ENCODE measurements at regions not wholly inside any gene's neighbourhood (a gene's known extent, or its start where the extent isn't known, plus 50 kb on each side); places are given as distances from the start of the nearest gene placed in this dataset.
"Not testable (repeated sequence)": the region's sequence is repeated elsewhere in the genome, so short reads cannot be mapped to it uniquely, and the experiment has no call there.

- H3K4me3 ChIP-seq, H3K27me3 ChIP-seq, H3K27ac ChIP-seq, H3K36me3 ChIP-seq, DNase-seq: not testable (repeated sequence)
- Histone ChIP-seq H3K9me3 (replicated peaks) (peaks cover 21% of the 10 kb centered on the region), H3K4me1 (peaks cover 18% of the 10 kb centered on the region)
Measured at GRCh38 chr9:87028836-87029235, 81.5 kb upstream of the GAS1 start.

GRCh38 chr9:87029905-87030304 is 82.6 kb upstream of the GAS1 start:
- peaks cover 18% of the 10 kb centered on the region for H3K9me3 ChIP-seq (replicated peaks)
- H3K4me3 ChIP-seq, result no peak overlapping the region
- DNase-seq, result no peak
- H3K27me3 ChIP-seq, result no peaks in the 10 kb centered on the region
- H3K27ac ChIP-seq, result no peak overlapping the region
- H3K4me1 ChIP-seq, result peaks cover 24% of the 10 kb centered on the region
- H3K36me3 ChIP-seq, result no peaks in the 10 kb centered on the region

- Histone ChIP-seq H3K4me1 (peaks cover 21% of the 10 kb centered on the region), H3K27ac (peak overlapping the region; percentile 52), H3K36me3 (no peaks in the 10 kb centered on the region), H3K4me3 (no peak overlapping the region), H3K9me3 (replicated peaks) (no peaks in the 10 kb centered on the region), H3K27me3 (no peaks in the 10 kb centered on the region)
- no peak for DNase-seq
Measured at GRCh38 chr9:87034841-87035240, 87.5 kb upstream of the GAS1 start.

DNA sequence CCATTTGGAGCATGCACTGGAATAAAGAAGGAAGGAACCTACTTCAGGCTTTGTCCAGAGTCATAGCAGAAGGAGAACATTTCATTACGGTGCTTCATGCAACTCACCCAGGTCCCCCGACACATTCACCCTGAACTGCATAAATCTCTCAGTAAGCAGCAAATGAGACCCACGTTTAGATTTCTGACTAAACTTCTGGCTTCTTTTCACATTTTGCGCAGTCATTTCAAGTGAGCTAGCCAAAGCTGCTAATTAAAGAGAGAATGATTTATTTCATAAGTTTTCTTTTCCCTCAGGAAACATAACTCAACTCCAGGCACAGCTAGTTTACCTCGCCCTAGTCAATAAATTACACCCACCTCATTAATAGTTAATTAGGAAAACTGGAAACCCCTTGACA is 88.6 kb upstream of the GAS1 start:
- no peak for DNase-seq
- Histone ChIP-seq H3K36me3 (no peaks in the 10 kb centered on the region), H3K9me3 (replicated peaks) (no peaks in the 10 kb centered on the region), H3K27ac (no peak overlapping the region), H3K4me3 (no peak overlapping the region), H3K4me1 (peaks cover 24% of the 10 kb centered on the region), H3K27me3 (no peaks in the 10 kb centered on the region)

- H3K4me3 ChIP-seq, result no peak overlapping the region
- H3K27ac ChIP-seq, result no peak overlapping the region
Measured at GRCh38 chr9:87036506-87036905, 89.2 kb upstream of the GAS1 start.

DNA sequence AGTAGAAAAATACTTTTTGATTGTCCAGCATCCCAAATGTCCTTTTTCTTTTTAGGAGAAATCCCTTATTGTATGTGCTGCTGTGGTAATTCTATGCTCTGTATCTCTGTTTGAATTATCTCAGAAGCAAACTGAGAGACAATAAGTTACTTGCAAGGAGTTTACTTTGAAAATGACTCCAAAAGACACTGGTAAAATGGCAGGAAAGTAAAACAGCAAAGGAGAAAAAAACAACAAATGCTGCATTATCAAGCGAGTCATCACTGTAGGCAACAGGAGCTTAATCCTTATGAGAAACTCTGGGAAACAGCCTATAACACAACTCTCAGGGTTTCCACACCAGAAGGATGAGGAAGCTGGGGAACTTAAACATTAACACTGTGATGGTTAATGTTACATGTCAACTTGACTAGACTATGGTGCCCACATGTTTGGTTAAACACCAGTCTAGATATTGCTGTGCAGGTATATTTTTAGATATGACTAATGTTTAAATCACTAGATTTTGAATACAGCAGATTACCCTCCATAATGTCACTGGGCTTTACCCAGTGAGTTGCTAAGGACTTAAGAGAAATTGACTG is 92.6 kb upstream of the GAS1 start:
- peak; percentile 13 to 74 for DNase-seq
- H3K27ac ChIP-seq, result no peak overlapping the region

More at GRCh38 chr9:87036506-87036905, 89.2 kb upstream of the GAS1 start:
- H3K9me3 ChIP-seq (replicated peaks), result no peaks in the 10 kb centered on the region
- H3K27me3 ChIP-seq, result no peaks in the 10 kb centered on the region
- DNase-seq, result no peak
- no peaks in the 10 kb centered on the region for H3K36me3 ChIP-seq
- H3K4me1 ChIP-seq, result peaks cover 24% of the 10 kb centered on the region

DNA sequence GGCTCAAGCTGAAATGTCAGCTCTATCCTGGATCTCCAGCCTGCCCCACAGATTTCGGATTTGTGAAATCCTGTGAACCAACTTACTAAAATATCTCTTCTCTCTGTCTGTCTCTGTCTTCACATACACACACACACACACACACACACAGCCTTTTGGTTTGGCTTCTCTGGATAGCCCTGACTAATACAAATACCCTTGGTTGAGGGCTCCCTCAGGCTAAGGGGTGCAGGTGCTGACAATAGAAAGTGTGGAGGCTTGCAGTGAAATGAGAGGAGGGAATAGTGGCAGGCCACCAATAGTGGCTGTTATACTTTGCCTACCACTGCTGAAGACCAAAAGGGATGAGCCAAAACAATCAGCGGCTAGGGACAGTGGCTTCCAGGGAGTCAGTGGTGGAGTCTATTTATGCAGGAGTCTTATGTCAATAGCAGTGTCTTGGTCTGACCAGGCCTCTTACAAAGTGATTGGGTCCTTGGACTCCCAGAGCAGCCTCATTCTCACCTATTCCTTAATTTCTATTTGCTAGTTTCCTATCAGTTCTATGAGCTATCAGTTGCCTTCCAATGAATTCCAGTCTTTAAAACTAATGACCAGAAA is 93.2 kb upstream of the GAS1 start:
- Histone ChIP-seq H3K27me3 (no peaks in the 10 kb centered on the region), H3K4me1 (0 out of 2 replicates have a peak, but pooled peaks cover 5% of the 10 kb centered on the region), H3K9me3 (replicated peaks) (no peaks in the 10 kb centered on the region), H3K36me3 (no peaks in the 10 kb centered on the region), H3K27ac (no peak overlapping the region), H3K4me3 (peak overlapping the region; percentile 58)
- peak; percentile 13 to 51 for DNase-seq

More for the DNA sequence above, 92.6 kb upstream of the GAS1 start:
- no peaks in the 10 kb centered on the region for H3K27me3 ChIP-seq
- no peaks in the 10 kb centered on the region for H3K9me3 ChIP-seq (replicated peaks)
- peaks cover 5% of the 10 kb centered on the region; the same call in 1 of the 2 replicates for H3K4me1 ChIP-seq
- no peak overlapping the region for H3K4me3 ChIP-seq
- no peaks in the 10 kb centered on the region for H3K36me3 ChIP-seq

- Histone ChIP-seq H3K27ac (peak overlapping the region; percentile 58), H3K4me3 (peak overlapping the region; percentile 58)
- not testable (repeated sequence) for H3K4me1 ChIP-seq; H3K27me3 ChIP-seq; H3K36me3 ChIP-seq; H3K9me3 ChIP-seq (replicated peaks)
- peak; percentile 43 to 48 for DNase-seq
Measured at GRCh38 chr9:87041553-87042235, 94.4 kb upstream of the GAS1 start.

DNA sequence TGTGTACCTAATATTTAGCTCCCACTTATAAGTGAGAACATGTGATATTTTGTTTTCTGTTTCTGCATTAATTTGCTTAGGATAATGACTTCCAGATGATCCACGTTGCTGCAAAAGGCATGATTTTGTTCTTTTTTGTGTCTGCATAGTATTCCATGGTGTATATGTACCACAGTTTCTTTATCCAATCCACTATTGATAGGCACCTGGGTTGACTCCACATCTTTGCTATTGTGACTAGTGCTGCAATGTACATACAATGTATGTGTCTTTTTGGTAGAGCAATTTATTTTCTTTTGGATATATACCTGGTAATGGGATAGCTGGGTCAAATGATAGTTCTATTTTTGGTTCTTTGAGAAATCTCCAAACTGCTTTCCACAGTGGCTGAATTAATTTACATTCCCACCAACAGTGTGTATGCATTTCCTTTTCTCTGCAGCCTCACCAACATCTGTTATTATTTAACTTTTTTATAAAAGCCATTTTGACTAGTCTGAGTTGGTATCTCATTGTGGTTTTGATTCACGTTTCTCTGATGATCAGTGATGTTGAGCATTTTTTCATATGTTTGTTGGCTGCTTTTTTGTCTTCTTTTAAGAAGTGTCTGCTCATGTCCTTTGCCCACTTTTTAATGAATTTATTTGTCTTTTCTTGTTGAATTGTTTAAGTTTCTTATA is 102.8 kb upstream of the GAS1 start:
- not testable (repeated sequence) for H3K27me3 ChIP-seq, H3K36me3 ChIP-seq, H3K4me1 ChIP-seq, H3K27ac ChIP-seq, H3K4me3 ChIP-seq, DNase-seq
- H3K9me3 ChIP-seq (replicated peaks), result peaks cover 16% of the 10 kb centered on the region; the same call in 1 of the 2 replicates

- H3K27me3 ChIP-seq, result no peaks in the 10 kb centered on the region
- no peak for DNase-seq
- H3K9me3 ChIP-seq (replicated peaks), result no peaks in the 10 kb centered on the region
Measured at GRCh38 chr9:87054999-87055686, 107.8 kb upstream of the GAS1 start.

GRCh38 chr9:87059772-87060171 is 112.5 kb upstream of the GAS1 start:
- Histone ChIP-seq H3K27me3 (no peaks in the 10 kb centered on the region), H3K4me3 (no peak overlapping the region), H3K36me3 (no peaks in the 10 kb centered on the region), H3K27ac (no peak overlapping the region), H3K4me1 (no peaks in the 10 kb centered on the region), H3K9me3 (replicated peaks) (no peaks in the 10 kb centered on the region)
- no peak for DNase-seq

More at GRCh38 chr9:87054999-87055686, 107.8 kb upstream of the GAS1 start:
- no peak overlapping the region for H3K27ac ChIP-seq
- H3K36me3 ChIP-seq, result no peaks in the 10 kb centered on the region
- no peaks in the 10 kb centered on the region for H3K4me1 ChIP-seq
- no peak overlapping the region for H3K4me3 ChIP-seq

DNA sequence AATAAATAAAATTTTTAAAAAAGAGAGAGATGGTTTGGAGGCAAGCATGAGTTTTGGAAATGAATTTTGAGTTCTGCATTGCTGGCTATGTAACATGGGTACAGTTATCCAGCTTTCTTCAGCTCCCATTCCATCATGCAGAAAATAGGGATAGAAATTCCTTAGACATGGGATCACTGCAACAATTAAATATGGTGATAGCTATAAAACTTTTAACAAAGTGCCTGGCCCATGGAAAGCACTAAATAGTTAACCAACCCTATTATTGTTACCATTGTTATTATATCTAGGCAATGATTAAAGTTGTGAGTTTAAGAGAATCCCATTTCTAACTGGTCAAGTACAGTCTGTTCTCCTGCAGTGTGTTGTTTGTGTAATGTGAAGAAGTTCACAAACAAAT is 115.4 kb upstream of the GAS1 start:
- no peak overlapping the region for H3K27ac ChIP-seq
- no peaks in the 10 kb centered on the region for H3K36me3 ChIP-seq
- H3K4me3 ChIP-seq, result no peak overlapping the region
- H3K4me1 ChIP-seq, result no peaks in the 10 kb centered on the region
- no peak for DNase-seq
- H3K27me3 ChIP-seq, result no peaks in the 10 kb centered on the region
- no peaks in the 10 kb centered on the region for H3K9me3 ChIP-seq (replicated peaks)

DNA sequence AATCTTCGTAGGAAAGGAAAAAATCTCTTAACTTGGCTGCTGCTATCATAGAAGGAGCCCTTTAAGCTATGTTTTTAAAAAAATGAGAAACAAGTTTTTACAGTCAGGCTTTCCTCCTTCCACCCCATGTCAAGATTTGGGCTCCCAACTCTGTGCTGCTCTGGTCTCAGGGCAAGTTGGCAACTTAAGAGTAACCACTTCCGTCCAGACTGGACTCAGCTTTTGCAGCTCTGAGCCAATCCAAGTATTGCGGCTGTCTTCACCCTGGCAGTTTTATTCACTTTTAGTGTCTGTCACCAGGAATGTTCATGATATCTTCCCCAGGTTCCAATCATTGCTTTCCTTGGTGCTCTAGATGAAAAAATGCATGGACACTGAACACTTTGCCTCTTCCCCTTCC is 115.9 kb upstream of the GAS1 start:
- no peak overlapping the region for H3K27ac ChIP-seq
- no peak overlapping the region for H3K4me3 ChIP-seq
- DNase-seq, result no peak

DNA sequence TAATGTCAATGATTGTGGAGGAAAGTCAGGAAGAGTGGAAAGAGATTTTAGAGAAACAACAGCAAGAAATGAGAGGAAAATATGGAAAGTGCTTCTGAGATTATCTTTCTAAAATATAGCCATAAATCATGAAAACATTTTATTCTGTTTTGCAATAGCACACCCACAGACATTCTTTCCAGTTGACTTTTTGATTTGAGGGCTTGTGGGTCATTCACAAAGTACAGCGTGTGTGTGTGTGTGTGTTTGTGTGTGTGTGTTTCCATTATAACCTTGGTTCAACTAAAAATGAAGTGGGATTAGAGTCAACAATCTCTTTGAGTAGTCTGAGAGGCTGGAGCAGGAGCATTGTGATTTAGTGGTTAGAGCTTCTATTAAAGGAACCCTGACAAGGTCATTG is 116.6 kb upstream of the GAS1 start:
- Histone ChIP-seq H3K9me3 (replicated peaks) (no peaks in the 10 kb centered on the region), H3K4me3 (no peak overlapping the region), H3K27me3 (no peaks in the 10 kb centered on the region), H3K27ac (no peak overlapping the region), H3K36me3 (no peaks in the 10 kb centered on the region), H3K4me1 (no peaks in the 10 kb centered on the region)
- no peak for DNase-seq

More for the DNA sequence above, 115.9 kb upstream of the GAS1 start:
- no peaks in the 10 kb centered on the region for H3K4me1 ChIP-seq
- no peaks in the 10 kb centered on the region for H3K9me3 ChIP-seq (replicated peaks)
- H3K36me3 ChIP-seq, result no peaks in the 10 kb centered on the region
- H3K27me3 ChIP-seq, result no peaks in the 10 kb centered on the region

DNA sequence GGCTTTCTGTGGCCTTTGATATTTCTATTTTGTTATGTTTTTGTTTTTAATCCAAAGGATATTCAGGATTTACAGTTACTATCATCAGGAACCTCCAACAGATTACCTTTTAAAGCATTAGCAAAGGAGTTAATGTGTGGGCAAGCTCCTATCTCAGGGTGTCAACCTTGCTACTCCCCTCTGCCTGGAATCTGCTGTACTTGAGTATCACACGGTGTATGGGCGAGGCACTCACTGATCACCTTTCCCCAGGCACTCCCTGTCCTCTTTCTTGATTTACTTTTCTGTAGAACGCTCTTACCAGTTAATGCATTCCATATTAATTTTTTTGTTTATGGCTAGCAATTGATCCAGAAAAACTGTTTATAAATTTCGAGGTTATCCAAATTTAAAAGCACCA is 117.0 kb upstream of the GAS1 start:
- Histone ChIP-seq H3K4me1 (no peaks in the 10 kb centered on the region; the same call in 1 of the 2 replicates), H3K27me3 (no peaks in the 10 kb centered on the region), H3K4me3 (no peak overlapping the region), H3K9me3 (replicated peaks) (no peaks in the 10 kb centered on the region), H3K27ac (no peak overlapping the region), H3K36me3 (no peaks in the 10 kb centered on the region)
- no peak for DNase-seq
